KMS-11 (cell line): ENCODE measurements at regions not wholly inside any gene's neighbourhood (a gene's known extent, or its start where the extent isn't known, plus 50 kb on each side); places are given as distances from the start of the nearest gene placed in this dataset.

Source experiments
- H2AFZ ChIP-seq: fragments of 200-600 bp; sonication (generic); 2 replicates; pipeline ENCODE4 v1.6.1; 2016; ENCODE audit warnings: antibody characterized with exemption, mixed run types, low read depth
- H3K27ac ChIP-seq: fragments of 200-600 bp; sonication (generic); 2 replicates; pipeline ENCODE4 v1.6.1; 2016; ENCODE audit warnings: mild to moderate bottlenecking, mixed run types
- H3K27me3 ChIP-seq: fragments of 200-600 bp; sonication (generic); 2 replicates; pipeline ENCODE4 v1.6.1; 2017; ENCODE audit warnings: mild to moderate bottlenecking, low read depth, mixed run types, moderate library complexity; ENCODE audit not compliant: insufficient read depth
- H3K36me3 ChIP-seq: fragments of 200-600 bp; sonication (generic); 2 replicates; pipeline ENCODE4 v1.6.1; 2017; ENCODE audit warnings: mild to moderate bottlenecking, mixed run types; ENCODE audit not compliant: insufficient read depth
- H3K4me1 ChIP-seq: fragments of 200-600 bp; sonication (generic); 2 replicates; pipeline ENCODE4 v1.6.1; 2016; ENCODE audit warnings: mild to moderate bottlenecking, low read depth, mixed run types; ENCODE audit not compliant: poor library complexity, severe bottlenecking
- H3K4me2 ChIP-seq: fragments of 200-600 bp; sonication (generic); 2 replicates; pipeline ENCODE4 v1.7.0; 2016; ENCODE audit warnings: mild to moderate bottlenecking, mixed run types
- H3K4me3 ChIP-seq: fragments of 200-600 bp; sonication (generic); IDR thresholded peaks from 2 replicates; pipeline ENCODE4 v1.6.1; 2017; ENCODE audit warnings: low read depth, low read length, mixed read lengths; ENCODE audit not compliant: insufficient read depth
- H3K79me2 ChIP-seq: fragments of 200-600 bp; sonication (generic); 2 replicates; pipeline ENCODE4 v1.6.1; 2016; ENCODE audit warnings: low read depth, mixed run types; ENCODE audit not compliant: insufficient read depth
- H3K9ac ChIP-seq: fragments of 200-600 bp; sonication (generic); 2 replicates; pipeline ENCODE4 v1.6.1; 2016; ENCODE audit warnings: mild to moderate bottlenecking, mixed run types
- H4K20me1 ChIP-seq: fragments of 200-600 bp; sonication (generic); 2 replicates; pipeline ENCODE4 v1.6.1; 2016; ENCODE audit warnings: mild to moderate bottlenecking, mixed run types; ENCODE audit not compliant: insufficient read depth
- CTCF ChIP-seq: fragments of 200-600 bp; sonication (generic); conservative IDR thresholded peaks from 2 replicates; pipeline ENCODE4 v1.6.1; 2017; ENCODE audit warnings: low read depth, mild to moderate bottlenecking, antibody characterized with exemption, low read length, moderate library complexity, mixed read lengths

DNA sequence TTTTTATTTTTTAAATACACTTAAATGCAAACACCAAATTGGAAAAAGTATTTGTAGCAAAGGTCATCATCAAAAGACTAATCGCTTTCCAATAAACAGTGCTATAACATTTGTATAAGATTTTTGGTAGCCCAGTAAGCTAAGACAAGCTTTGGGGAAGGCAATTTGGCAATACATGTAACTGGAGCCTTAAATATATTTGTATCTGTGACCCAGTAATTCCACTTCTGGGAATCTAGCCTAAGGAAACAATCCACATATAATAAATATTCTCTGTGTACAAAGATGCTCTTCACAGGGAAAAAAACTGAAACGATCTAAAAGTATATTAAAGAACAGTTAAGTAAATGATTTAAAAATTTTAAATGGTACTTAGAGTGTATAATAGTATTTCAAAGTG, 65.5 kb upstream of the TJP1 start:
- Histone ChIP-seq H4K20me1 (no peaks in the 10 kb centered on the region), H3K9ac (no peak overlapping the region), H3K27me3 (no peaks in the 10 kb centered on the region), H3K79me2 (no peaks in the 10 kb centered on the region), H3K36me3 (no peaks in the 10 kb centered on the region), H3K4me2 (no peak overlapping the region), H2AFZ (no peak overlapping the region), H3K4me3 (no peak overlapping the region), H3K27ac (no peak overlapping the region), H3K4me1 (no peaks in the 10 kb centered on the region)
- TF ChIP-seq CTCF: no peak

GRCh38 chr15:29885183-29885582, 62.9 kb upstream of the TJP1 start:
- no peak overlapping the region for H2AFZ ChIP-seq
- no peaks in the 10 kb centered on the region for H3K27me3 ChIP-seq
- H3K4me3 ChIP-seq: no peak overlapping the region

GRCh38 chr15:29883126-29883525, 60.9 kb upstream of the TJP1 start:
- Histone ChIP-seq H3K4me1 (no peaks in the 10 kb centered on the region), H4K20me1 (no peaks in the 10 kb centered on the region), H3K27ac (no peak overlapping the region), H3K79me2 (no peaks in the 10 kb centered on the region), H3K9ac (no peak overlapping the region), H2AFZ (no peak overlapping the region), H3K36me3 (no peaks in the 10 kb centered on the region), H3K4me2 (no peak overlapping the region), H3K4me3 (no peak overlapping the region), H3K27me3 (no peaks in the 10 kb centered on the region)
- no peak for TF ChIP-seq CTCF

More at GRCh38 chr15:29885183-29885582, 62.9 kb upstream of the TJP1 start:
- Histone ChIP-seq H3K4me1 (no peaks in the 10 kb centered on the region), H3K9ac (no peak overlapping the region), H4K20me1 (no peaks in the 10 kb centered on the region), H3K79me2 (no peaks in the 10 kb centered on the region), H3K27ac (no peak overlapping the region), H3K36me3 (no peaks in the 10 kb centered on the region), H3K4me2 (no peak overlapping the region)
- no peak for TF ChIP-seq CTCF

DNA sequence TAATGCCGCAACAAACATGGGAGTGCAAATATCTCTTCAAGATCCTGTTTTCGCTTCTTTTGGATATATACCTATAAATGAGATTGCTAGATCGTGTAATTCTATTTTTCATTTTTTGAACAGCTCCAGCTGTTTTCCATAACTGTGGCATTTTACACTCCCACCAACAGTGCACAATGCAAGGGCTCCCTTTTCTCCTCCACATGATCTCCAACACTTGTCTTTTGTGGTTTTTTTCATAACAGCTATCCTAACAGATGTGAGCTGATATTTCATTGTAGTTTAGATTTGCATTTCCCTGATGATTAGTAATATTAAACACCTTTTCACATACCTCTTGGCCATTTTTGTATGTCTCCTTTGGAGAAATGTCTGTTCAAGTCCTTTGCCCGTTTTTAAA, 58.6 kb upstream of the TJP1 start:
- H3K27me3 ChIP-seq: no peaks in the 10 kb centered on the region
- H4K20me1 ChIP-seq: no peaks in the 10 kb centered on the region
- no peaks in the 10 kb centered on the region for H3K36me3 ChIP-seq
- H3K79me2 ChIP-seq: no peaks in the 10 kb centered on the region
- H3K4me3 ChIP-seq: no peak overlapping the region
- no peak overlapping the region for H3K4me2 ChIP-seq
- TF ChIP-seq CTCF: no peak
- H3K4me1 ChIP-seq: no peaks in the 10 kb centered on the region
- H3K27ac ChIP-seq: no peak overlapping the region
- no peak overlapping the region for H2AFZ ChIP-seq
- no peak overlapping the region for H3K9ac ChIP-seq
